ENCODE measurements at regions not wholly inside any gene's neighbourhood (a gene's known extent, or its start where the extent isn't known, plus 50 kb on each side); places are given as distances from the start of the nearest gene placed in this dataset.
"Not testable (repeated sequence)": the region's sequence is repeated elsewhere in the genome, so short reads cannot be mapped to it uniquely, and the experiment has no call there.

DNA sequence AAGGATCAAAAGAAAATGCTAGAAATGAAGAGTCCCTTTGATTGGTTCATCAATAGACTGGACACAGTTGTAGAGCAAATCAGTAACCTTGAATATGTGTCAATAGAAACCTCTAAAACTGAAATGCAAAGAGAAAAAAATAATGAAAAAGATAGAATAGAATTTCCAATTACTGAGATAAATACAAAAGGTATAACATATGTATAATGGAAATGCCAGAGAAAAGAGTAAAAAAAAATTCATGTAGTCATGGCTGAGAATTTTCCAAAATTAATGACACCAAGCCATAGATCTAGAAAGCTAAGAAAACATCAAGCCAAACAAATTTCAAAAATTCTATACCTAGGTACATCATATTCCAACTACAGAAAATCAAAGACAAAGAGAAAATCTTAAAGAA, 62.0 kb upstream of the HGF start:
- DNase-seq: no peak

DNA sequence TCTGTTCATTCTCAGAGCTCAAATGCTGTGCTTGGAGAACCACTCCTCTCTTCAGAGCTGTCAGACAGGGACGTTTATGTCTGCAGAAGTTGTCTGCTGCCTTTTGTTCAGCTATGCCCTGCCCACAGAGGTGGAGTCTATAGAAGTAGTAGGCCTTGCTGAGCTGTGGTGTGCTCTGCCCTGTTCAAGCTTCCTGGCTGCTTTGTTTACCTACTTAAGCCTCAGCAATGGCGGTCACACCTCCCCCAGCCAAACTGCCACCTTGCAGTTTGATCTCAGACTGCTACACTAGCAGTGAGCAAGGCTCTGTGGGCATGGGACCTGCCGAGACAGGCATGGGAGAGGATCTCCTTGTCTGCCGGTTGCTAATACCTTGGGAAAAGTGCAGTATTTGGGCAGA, 59.7 kb upstream of the HGF start:
- DNase-seq: not testable (repeated sequence)

DNA sequence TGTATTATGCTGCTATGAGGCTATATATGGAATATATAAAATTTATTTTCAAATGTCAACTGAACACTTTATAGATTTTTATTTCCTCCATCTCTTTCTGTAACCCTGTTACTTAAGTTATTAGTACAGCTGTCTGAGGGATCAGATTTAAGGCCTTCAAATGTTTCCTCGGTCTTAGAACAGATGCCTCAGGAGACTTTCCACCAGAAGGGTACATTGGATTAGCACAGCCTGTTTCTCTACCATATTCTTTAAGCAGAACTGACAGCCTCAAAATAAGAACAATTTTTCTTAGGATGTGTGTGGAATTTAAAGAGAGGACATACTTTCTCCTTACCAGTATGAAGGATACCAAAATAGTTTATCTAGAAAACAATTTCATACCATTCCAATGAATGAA, 53.0 kb upstream of the HGF start:
- DNase-seq: no peak

DNA sequence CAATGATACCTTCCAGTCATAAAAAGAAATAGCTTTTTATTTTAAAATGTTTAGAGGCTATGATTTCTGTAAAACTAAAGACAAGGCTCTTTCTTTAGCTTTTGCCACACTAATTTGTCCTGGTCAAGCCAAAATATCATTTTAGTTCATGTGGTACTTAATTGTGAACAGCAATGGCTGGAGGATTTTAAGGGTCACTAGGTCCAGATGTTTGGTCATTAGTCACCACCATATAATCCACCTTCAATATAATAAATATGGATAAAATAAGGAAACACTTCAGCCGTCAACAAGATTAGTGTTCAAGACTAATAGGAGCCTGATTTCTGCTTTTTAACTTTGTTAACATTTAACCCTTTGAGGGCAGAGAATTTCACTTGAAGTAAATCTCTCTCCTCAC, 50.0 kb upstream of the HGF start:
- no peak for DNase-seq

Measured in NCI-H1092 (cell line).